ENCODE measurements at regions not wholly inside any gene's neighbourhood (a gene's known extent, or its start where the extent isn't known, plus 50 kb on each side); places are given as distances from the start of the nearest gene placed in this dataset.
A peak's percentile ranks its signal among the peaks of the same experiment; 100 is the strongest.

- TF ChIP-seq TFDP2 (CRISPR knock-in tag; IDR thresholded peaks at IDR 0.05) (no peak), ZNF672 (CRISPR knock-in tag; IDR thresholded peaks at IDR 0.05) (no peak), HNRNPL (IDR thresholded peaks at IDR 0.05; ENCODE audit: low read depth, low read length) (no peak), ZNF574 (CRISPR knock-in tag; IDR thresholded peaks at IDR 0.05) (no peak), ARID5B (CRISPR knock-in tag; IDR thresholded peaks at IDR 0.05) (peak; percentile 75), ZNF546 (CRISPR knock-in tag; conservative IDR thresholded peaks at IDR 0.05) (no peak), ARNT2 (CRISPR knock-in tag; IDR thresholded peaks at IDR 0.05; ENCODE audit: low read depth) (no peak), GATAD2A (CRISPR knock-in tag; IDR thresholded peaks at IDR 0.05) (peak; percentile 72), ARID3A (IDR thresholded peaks at IDR 0.05; ENCODE audit: low read depth, low read length) (no peak), FOXA3 (CRISPR knock-in tag; IDR thresholded peaks at IDR 0.05) (peak; percentile 91), AHDC1 (CRISPR knock-in tag; IDR thresholded peaks at IDR 0.05; ENCODE audit: borderline replicate concordance) (no peak), MATR3 (CRISPR knock-in tag; IDR thresholded peaks at IDR 0.05) (no peak), MIXL1 (CRISPR knock-in tag; IDR thresholded peaks at IDR 0.05) (0 out of 2 replicates have a peak, but pooled peaks have one; percentile 18)
Measured at GRCh38 chr7:124460555-124460954, 305.0 kb downstream of the GPR37 start (continued).
